Activated CD4-positive, alpha-beta T cell treated with anti-CD3 and anti-CD28 coated beads for 1 hour (primary cell): ENCODE measurements at regions not wholly inside any gene's neighbourhood (a gene's known extent, or its start where the extent isn't known, plus 50 kb on each side); places are given as distances from the start of the nearest gene placed in this dataset.
A peak's percentile ranks its signal among the peaks of the same experiment; 100 is the strongest.

Experiments used
- DNase-seq: peaks from one replicate; pipeline ENCODE4 v3.0.0-alpha.2; 2020

- DNase-seq, result no peak
These were observed 109.1 kb upstream of the BCAT1 start for GRCh38 chr12:25058012-25058411.

GRCh38 chr12:25056486-25057130 lies 107.7 kb upstream of the BCAT1 start:
- DNase-seq, result no peak

GRCh38 chr12:25056011-25056410 lies 107.1 kb upstream of the BCAT1 start:
- DNase-seq, result no peak

GRCh38 chr12:25054783-25055144 lies 105.9 kb upstream of the BCAT1 start:
- DNase-seq, result no peak

- DNase-seq, result no peak
These were observed 105.3 kb upstream of the BCAT1 start for GRCh38 chr12:25054076-25054782.

GRCh38 chr12:25052914-25053211 lies 104.0 kb upstream of the BCAT1 start:
- no peak for DNase-seq

GRCh38 chr12:25052196-25052913 lies 103.5 kb upstream of the BCAT1 start:
- DNase-seq, result peak; percentile 33

- DNase-seq, result peak; percentile 27
These were observed 102.8 kb upstream of the BCAT1 start for GRCh38 chr12:25051656-25052195.

- no peak for DNase-seq
These were observed 102.3 kb upstream of the BCAT1 start for GRCh38 chr12:25051171-25051570.

- no peak for DNase-seq
These were observed 97.0 kb upstream of the BCAT1 start for GRCh38 chr12:25045869-25046268.

GRCh38 chr12:25041006-25041741 lies 92.3 kb upstream of the BCAT1 start:
- DNase-seq, result no peak

- no peak for DNase-seq
These were observed 91.7 kb upstream of the BCAT1 start for GRCh38 chr12:25040593-25040992.

- DNase-seq, result no peak
These were observed 85.8 kb upstream of the BCAT1 start for GRCh38 chr12:25034676-25035075.

- DNase-seq, result no peak
These were observed 77.1 kb upstream of the BCAT1 start for GRCh38 chr12:25025951-25026490.

- no peak for DNase-seq
These were observed 76.4 kb upstream of the BCAT1 start for GRCh38 chr12:25025260-25025659.

GRCh38 chr12:25023808-25024207 lies 74.9 kb upstream of the BCAT1 start:
- no peak for DNase-seq

- no peak for DNase-seq
These were observed 71.8 kb upstream of the BCAT1 start for GRCh38 chr12:25020621-25021243.

GRCh38 chr12:25018146-25018545 lies 69.2 kb upstream of the BCAT1 start:
- DNase-seq, result no peak

- DNase-seq, result no peak
These were observed 68.4 kb upstream of the BCAT1 start for GRCh38 chr12:25017336-25017735.

GRCh38 chr12:25014961-25015360 lies 66.1 kb upstream of the BCAT1 start:
- DNase-seq, result no peak

- DNase-seq, result no peak
These were observed 64.2 kb upstream of the BCAT1 start for GRCh38 chr12:25013061-25013460.

- DNase-seq, result no peak
These were observed 60.7 kb upstream of the BCAT1 start for GRCh38 chr12:25009496-25010092.
